GM12891 (cell line): ENCODE measurements at regions not wholly inside any gene's neighbourhood (a gene's known extent, or its start where the extent isn't known, plus 50 kb on each side); places are given as distances from the start of the nearest gene placed in this dataset.
"Not testable (repeated sequence)": the region's sequence is repeated elsewhere in the genome, so short reads cannot be mapped to it uniquely, and the experiment has no call there.

Experiments used
- DNase-seq: peaks from one replicate; pipeline ENCODE4 v3.0.0; 2011; ENCODE audit warnings: low spot score; ENCODE audit not compliant: insufficient read length
- FAIRE-seq: peaks from 2 replicates; lab custom pipeline; 2011; peaks lifted over from hg19 to GRCh38; lab: Jason Lieb, UNC
- PAX5 ChIP-seq: IDR thresholded peaks from 2 replicates; pipeline ENCODE4 v1.6.1; 2011; ENCODE audit warnings: low read length, moderate library complexity, mild to moderate bottlenecking; ENCODE audit not compliant: insufficient read depth, severe bottlenecking
- POLR2A ChIP-seq: IDR thresholded peaks from 2 replicates; pipeline ENCODE4 v1.6.1; 2011; ENCODE audit warnings: low read depth, low read length, control low read depth
- POLR2AphosphoS5 ChIP-seq: IDR thresholded peaks from 2 replicates; pipeline ENCODE4 v1.6.1; 2011; ENCODE audit warnings: low read depth, low read length, control low read depth
- POU2F2 ChIP-seq: IDR thresholded peaks from 2 replicates; pipeline ENCODE4 v1.6.1; 2011; ENCODE audit warnings: low read depth, mild to moderate bottlenecking, control low read depth, low read length, moderate library complexity
- SPI1 ChIP-seq: IDR thresholded peaks from 2 replicates; pipeline ENCODE4 v1.6.1; 2011; ENCODE audit warnings: low read depth, low read length, control low read depth
- TAF1 ChIP-seq: IDR thresholded peaks from 2 replicates; pipeline ENCODE4 v1.6.1; 2011; ENCODE audit warnings: low read depth, low read length, control low read depth

- no peak for TF ChIP-seq SPI1
- TF ChIP-seq TAF1, result no peak
- TF ChIP-seq POLR2AphosphoS5, result no peak
- TF ChIP-seq POU2F2, result no peak
- FAIRE-seq (no peak), DNase-seq (no peak)
These were observed 380.6 kb downstream of the SUCLG1 start for GRCh38 chr2:84078471-84078870.

- FAIRE-seq, result no peak
- no peak for DNase-seq
- no peak for TF ChIP-seq PAX5
- no peak for TF ChIP-seq POLR2AphosphoS5
- no peak for TF ChIP-seq TAF1
These were observed 381.6 kb downstream of the SUCLG1 start for GRCh38 chr2:84077496-84077895.

- no peak for FAIRE-seq
- TF ChIP-seq TAF1 (no peak), SPI1 (no peak), POLR2AphosphoS5 (no peak), PAX5 (no peak), POLR2A (no peak), POU2F2 (no peak)
- DNase-seq, result no peak
These were observed 388.0 kb downstream of the SUCLG1 start for GRCh38 chr2:84071050-84071449.

- FAIRE-seq, result no peak
- TF ChIP-seq POLR2A, result no peak
- DNase-seq, result no peak
These were observed 393.2 kb downstream of the SUCLG1 start for GRCh38 chr2:84065857-84066256.

GRCh38 chr2:84057917-84058560 lies 401.0 kb downstream of the SUCLG1 start:
- FAIRE-seq, result no peak
- DNase-seq, result no peak
- no peak for TF ChIP-seq SPI1
- TF ChIP-seq POLR2AphosphoS5, result no peak
- no peak for TF ChIP-seq TAF1
- TF ChIP-seq PAX5, result no peak
- TF ChIP-seq POU2F2, result no peak
- TF ChIP-seq POLR2A, result no peak

- no peak for DNase-seq
- no peak for FAIRE-seq
- TF ChIP-seq POLR2AphosphoS5 (no peak), PAX5 (no peak), POU2F2 (no peak), POLR2A (no peak), SPI1 (no peak), TAF1 (no peak)
These were observed 403.3 kb downstream of the SUCLG1 start for GRCh38 chr2:84055816-84056215.

GRCh38 chr2:84054577-84054976 lies 404.5 kb downstream of the SUCLG1 start:
- not testable (repeated sequence) for FAIRE-seq, DNase-seq

- DNase-seq (no peak), FAIRE-seq (no peak)
- no peak for TF ChIP-seq SPI1
- no peak for TF ChIP-seq TAF1
- no peak for TF ChIP-seq POLR2AphosphoS5
- no peak for TF ChIP-seq PAX5
- no peak for TF ChIP-seq POU2F2
- TF ChIP-seq POLR2A, result no peak
These were observed 406.2 kb downstream of the SUCLG1 start for GRCh38 chr2:84052913-84053312.

- TF ChIP-seq POU2F2 (no peak), POLR2A (no peak), TAF1 (no peak), SPI1 (no peak), PAX5 (no peak), POLR2AphosphoS5 (no peak)
- no peak for DNase-seq
- FAIRE-seq, result no peak
These were observed 407.0 kb downstream of the SUCLG1 start for GRCh38 chr2:84052043-84052442.

GRCh38 chr2:84048964-84049363 lies 410.1 kb downstream of the SUCLG1 start:
- TF ChIP-seq TAF1 (no peak), SPI1 (no peak), PAX5 (no peak), POU2F2 (no peak), POLR2AphosphoS5 (no peak), POLR2A (no peak)

GRCh38 chr2:84041506-84041905 lies 417.6 kb downstream of the SUCLG1 start:
- DNase-seq, result no peak
- TF ChIP-seq TAF1, result no peak
- TF ChIP-seq PAX5, result no peak
- no peak for TF ChIP-seq SPI1
- no peak for TF ChIP-seq POLR2A
- no peak for TF ChIP-seq POLR2AphosphoS5
- no peak for TF ChIP-seq POU2F2
- no peak for FAIRE-seq

More at GRCh38 chr2:84048964-84049363, 410.1 kb downstream of the SUCLG1 start:
- no peak for FAIRE-seq
- DNase-seq, result no peak

- no peak for DNase-seq
- no peak for FAIRE-seq
These were observed 418.8 kb downstream of the SUCLG1 start for GRCh38 chr2:84040281-84040680.

More at GRCh38 chr2:84040281-84040680, 418.8 kb downstream of the SUCLG1 start:
- no peak for TF ChIP-seq POLR2AphosphoS5
- TF ChIP-seq POLR2A, result no peak
- no peak for TF ChIP-seq TAF1
